A549 (cell line): ENCODE measurements at regions not wholly inside any gene's neighbourhood (a gene's known extent, or its start where the extent isn't known, plus 50 kb on each side); places are given as distances from the start of the nearest gene placed in this dataset.

Experiments used
- ATAC-seq, 2 experiments: fragments of 200-7000 bp in 1 of 2; fragments of >200 bp in 1 of 2; cut with Nextera tagmentation in 1 of 2; cut with Tn5 transposase in 1 of 2; 3 replicates each; pipeline versions ENCODE4 v1.8.0 to v1.9.1; 2018 to 2020; ENCODE audit warnings: mild to moderate bottlenecking in 1 of 2, moderate library complexity in 1 of 2
- CTCF ChIA-PET: fragments of 300-600 bp; sonication (Branson Sonifier 250); formaldehyde crosslinking; extraction: SDS; loops from one replicate; lab custom pipeline; 2021; ENCODE audit warnings: antibody characterized with exemption, inconsistent platforms; lab: Yijun Ruan, JAX
- POLR2A ChIA-PET: fragments of 350-600 bp; formaldehyde crosslinking; extraction: SDS; loops from one replicate; lab custom pipeline; 2021; ENCODE audit warnings: antibody characterized with exemption, inconsistent platforms; lab: Yijun Ruan, JAX
- DNase-seq, 2 experiments: peaks; one replicate each; pipeline versions ENCODE4 v3.0.0 to v3.0.0-alpha.2; 2011 to 2016; ENCODE audit warnings: low read depth in 1 of 2, low spot score in 1 of 2
- FAIRE-seq: peaks from 2 replicates; lab custom pipeline; 2011; peaks lifted over from hg19 to GRCh38; lab: Jason Lieb, UNC
- H3K27ac ChIP-seq, 2 experiments: fragments of >200 bp; sonication (Bioruptor Twin); formaldehyde crosslinking; 3 replicates each; pipeline ENCODE4 v1.5.1; 2016 to 2017
- H3K4me1 ChIP-seq: fragments of >200 bp; sonication (Bioruptor Twin); formaldehyde crosslinking; 3 replicates; pipeline ENCODE4 v1.6.1; 2016
- H3K4me2 ChIP-seq: fragments of >200 bp; sonication (Bioruptor Twin); formaldehyde crosslinking; 3 replicates; pipeline ENCODE4 v1.6.1; 2016
- H3K4me3 ChIP-seq: fragments of >200 bp; sonication (Bioruptor Twin); formaldehyde crosslinking; 3 replicates; pipeline ENCODE4 v1.5.1; 2016
- H3K9me3 ChIP-seq: fragments of >200 bp; sonication (Bioruptor Twin); formaldehyde crosslinking; 3 replicates; pipeline ENCODE4 v1.6.1; 2016
- ATOH8 ChIP-seq: fragments of 250-450 bp; sonication (Bioruptor Pico); IDR thresholded peaks from 2 replicates; pipeline ENCODE4 v1.5.0; 2020; ENCODE audit warnings: low read depth, mild to moderate bottlenecking, moderate library complexity
- BHLHE40 ChIP-seq: IDR thresholded peaks from 2 replicates; pipeline ENCODE4 v1.6.1; 2012; ENCODE audit warnings: low read depth, low read length, inconsistent platforms
- CHD4 ChIP-seq: fragments of 200-600 bp; sonication (generic); IDR thresholded peaks from 2 replicates; pipeline ENCODE4 v1.6.1; 2016; ENCODE audit warnings: antibody characterized with exemption, mild to moderate bottlenecking, borderline replicate concordance
- EHF ChIP-seq: fragments of 250-450 bp; sonication (Bioruptor Pico); IDR thresholded peaks from 2 replicates; pipeline ENCODE4 v1.5.0; 2020; ENCODE audit warnings: mild to moderate bottlenecking
- EHMT2 ChIP-seq: fragments of 200-600 bp; sonication (generic); IDR thresholded peaks from 2 replicates; pipeline ENCODE4 v1.6.1; 2016; ENCODE audit warnings: antibody characterized with exemption, low read depth, mild to moderate bottlenecking, moderate library complexity
- EP300 ChIP-seq, 2 experiments: fragments of >200 bp; sonication (Bioruptor Twin); formaldehyde crosslinking; IDR thresholded peaks; 2 replicates in 1 of 2; 3 replicates in 1 of 2; pipeline ENCODE4 v1.6.1; 2016 to 2017
- GATA3 ChIP-seq: IDR thresholded peaks from 2 replicates; pipeline ENCODE4 v1.6.1; 2012; ENCODE audit warnings: borderline replicate concordance
- HOXB13 ChIP-seq: fragments of 250-450 bp; sonication (Bioruptor Pico); IDR thresholded peaks from 2 replicates; pipeline ENCODE4 v1.5.0; 2020; ENCODE audit warnings: low read depth, mild to moderate bottlenecking, moderate library complexity
- HOXB5 ChIP-seq: fragments of 250-450 bp; sonication (Bioruptor Pico); IDR thresholded peaks from 2 replicates; pipeline ENCODE4 v1.5.0; 2020; ENCODE audit warnings: mild to moderate bottlenecking, moderate library complexity
- NPAS2 ChIP-seq: fragments of 250-450 bp; sonication (Bioruptor Pico); IDR thresholded peaks from 2 replicates; pipeline ENCODE4 v1.8.0; 2022; ENCODE audit warnings: mild to moderate bottlenecking, moderate library complexity, borderline replicate concordance
- PBX3 ChIP-seq: IDR thresholded peaks from 2 replicates; pipeline ENCODE4 v1.6.1; 2012
- PHF8 ChIP-seq: fragments of 200-600 bp; sonication (generic); IDR thresholded peaks from 2 replicates; pipeline ENCODE4 v1.6.1; 2016; ENCODE audit warnings: low read depth, mild to moderate bottlenecking, antibody characterized with exemption, moderate library complexity, borderline replicate concordance
- POLR2AphosphoS2 ChIP-seq: conservative IDR thresholded peaks from 2 replicates; pipeline ENCODE4 v1.6.1; 2012; ENCODE audit warnings: low read length, improper control_type of control experiment, inconsistent platforms
- RARB ChIP-seq: fragments of 250-450 bp; sonication (Bioruptor Pico); IDR thresholded peaks from 2 replicates; pipeline ENCODE4 v1.8.0; 2021; ENCODE audit warnings: mild to moderate bottlenecking, moderate library complexity
- RNF2 ChIP-seq: fragments of 200-600 bp; sonication (generic); IDR thresholded peaks from 2 replicates; pipeline ENCODE4 v1.6.1; 2016; ENCODE audit warnings: low read depth, mild to moderate bottlenecking, antibody characterized with exemption, moderate library complexity, borderline replicate concordance
- SMC3 ChIP-seq: fragments of >200 bp; sonication (Bioruptor Twin); formaldehyde crosslinking; IDR thresholded peaks from 3 replicates; pipeline ENCODE4 v1.6.1; 2018; ENCODE audit warnings: inconsistent platforms
- TFCP2L1 ChIP-seq: fragments of 250-450 bp; sonication (Bioruptor Pico); IDR thresholded peaks from 2 replicates; pipeline ENCODE4 v1.5.0; 2021; ENCODE audit warnings: mild to moderate bottlenecking
- TP53 ChIP-seq: fragments of 250-450 bp; sonication (Bioruptor Pico); IDR thresholded peaks from 2 replicates; pipeline ENCODE4 v1.5.0; 2021; ENCODE audit warnings: mild to moderate bottlenecking, moderate library complexity
- ZNF302 ChIP-seq: fragments of 250-450 bp; sonication (Bioruptor Pico); IDR thresholded peaks from 2 replicates; pipeline ENCODE4 v1.9.0; 2021; ENCODE audit warnings: inconsistent platforms, mild to moderate bottlenecking, moderate library complexity
- WGBS: methylation state at CpG from one replicate; pipeline ENCODE4 v1.1.6; 2017; ENCODE audit errors: missing lambda C conversion rate; 5-methylcytosine and 5-hydroxymethylcytosine counted together
- TF ChIP-seq, protein P1 (sequence below): fragments of 200-600 bp; sonication (generic); IDR thresholded peaks from 2 replicates; pipeline ENCODE4 v1.6.1; 2016; ENCODE audit warnings: antibody characterized with exemption, mild to moderate bottlenecking, moderate library complexity

DNA sequence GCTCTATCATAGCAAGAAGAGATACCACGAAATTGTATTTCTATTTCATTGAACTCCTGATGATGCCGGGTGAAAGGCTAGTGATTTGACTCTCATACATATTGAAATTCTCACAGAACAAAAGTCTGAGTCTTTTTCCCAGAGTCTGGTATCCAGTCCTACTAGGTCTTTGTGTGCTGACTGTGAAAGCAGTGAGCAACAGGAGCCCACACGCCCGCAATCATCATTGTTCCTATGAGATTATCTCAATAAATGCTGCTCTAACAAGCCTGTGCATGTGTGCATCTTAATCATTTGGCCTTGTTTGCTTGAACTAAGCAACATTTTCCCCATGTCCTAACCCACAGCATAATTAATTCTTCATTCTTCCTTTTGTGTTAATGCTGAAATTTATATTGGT lies 1466.0 kb downstream of the CDH11 start:
- Histone ChIP-seq H3K9me3 (no peaks in the 10 kb centered on the region), H3K4me2 (no peak overlapping the region), H3K4me1 (no peaks in the 10 kb centered on the region), H3K27ac (no peak overlapping the region), H3K4me3 (no peak overlapping the region)
- ChIA-PET POLR2A (no interaction called here), CTCF (no interaction called here)
- TF ChIP-seq PHF8 (no peak), POLR2AphosphoS2 (no peak), SMC3 (no peak), EHMT2 (no peak), CHD4 (no peak), PBX3 (no peak), TP53 (CRISPR knock-in tag) (no peak), EHF (CRISPR knock-in tag) (no peak), RARB (CRISPR knock-in tag) (no peak), ATOH8 (CRISPR knock-in tag) (no peak), EP300 (IDR thresholded peaks at IDR 0.05) (no peak), HOXB5 (CRISPR knock-in tag) (no peak), ZNF302 (CRISPR knock-in tag) (no peak), RNF2 (no peak), GATA3 (no peak)
- TF ChIP-seq, protein P1, sequence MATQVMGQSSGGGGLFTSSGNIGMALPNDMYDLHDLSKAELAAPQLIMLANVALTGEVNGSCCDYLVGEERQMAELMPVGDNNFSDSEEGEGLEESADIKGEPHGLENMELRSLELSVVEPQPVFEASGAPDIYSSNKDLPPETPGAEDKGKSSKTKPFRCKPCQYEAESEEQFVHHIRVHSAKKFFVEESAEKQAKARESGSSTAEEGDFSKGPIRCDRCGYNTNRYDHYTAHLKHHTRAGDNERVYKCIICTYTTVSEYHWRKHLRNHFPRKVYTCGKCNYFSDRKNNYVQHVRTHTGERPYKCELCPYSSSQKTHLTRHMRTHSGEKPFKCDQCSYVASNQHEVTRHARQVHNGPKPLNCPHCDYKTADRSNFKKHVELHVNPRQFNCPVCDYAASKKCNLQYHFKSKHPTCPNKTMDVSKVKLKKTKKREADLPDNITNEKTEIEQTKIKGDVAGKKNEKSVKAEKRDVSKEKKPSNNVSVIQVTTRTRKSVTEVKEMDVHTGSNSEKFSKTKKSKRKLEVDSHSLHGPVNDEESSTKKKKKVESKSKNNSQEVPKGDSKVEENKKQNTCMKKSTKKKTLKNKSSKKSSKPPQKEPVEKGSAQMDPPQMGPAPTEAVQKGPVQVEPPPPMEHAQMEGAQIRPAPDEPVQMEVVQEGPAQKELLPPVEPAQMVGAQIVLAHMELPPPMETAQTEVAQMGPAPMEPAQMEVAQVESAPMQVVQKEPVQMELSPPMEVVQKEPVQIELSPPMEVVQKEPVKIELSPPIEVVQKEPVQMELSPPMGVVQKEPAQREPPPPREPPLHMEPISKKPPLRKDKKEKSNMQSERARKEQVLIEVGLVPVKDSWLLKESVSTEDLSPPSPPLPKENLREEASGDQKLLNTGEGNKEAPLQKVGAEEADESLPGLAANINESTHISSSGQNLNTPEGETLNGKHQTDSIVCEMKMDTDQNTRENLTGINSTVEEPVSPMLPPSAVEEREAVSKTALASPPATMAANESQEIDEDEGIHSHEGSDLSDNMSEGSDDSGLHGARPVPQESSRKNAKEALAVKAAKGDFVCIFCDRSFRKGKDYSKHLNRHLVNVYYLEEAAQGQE, result no peak
- 26% methylated on average over 4 of the region's 4 CpGs for WGBS
- ATAC-seq (no peak), FAIRE-seq (no peak), DNase-seq (no peak)

DNA sequence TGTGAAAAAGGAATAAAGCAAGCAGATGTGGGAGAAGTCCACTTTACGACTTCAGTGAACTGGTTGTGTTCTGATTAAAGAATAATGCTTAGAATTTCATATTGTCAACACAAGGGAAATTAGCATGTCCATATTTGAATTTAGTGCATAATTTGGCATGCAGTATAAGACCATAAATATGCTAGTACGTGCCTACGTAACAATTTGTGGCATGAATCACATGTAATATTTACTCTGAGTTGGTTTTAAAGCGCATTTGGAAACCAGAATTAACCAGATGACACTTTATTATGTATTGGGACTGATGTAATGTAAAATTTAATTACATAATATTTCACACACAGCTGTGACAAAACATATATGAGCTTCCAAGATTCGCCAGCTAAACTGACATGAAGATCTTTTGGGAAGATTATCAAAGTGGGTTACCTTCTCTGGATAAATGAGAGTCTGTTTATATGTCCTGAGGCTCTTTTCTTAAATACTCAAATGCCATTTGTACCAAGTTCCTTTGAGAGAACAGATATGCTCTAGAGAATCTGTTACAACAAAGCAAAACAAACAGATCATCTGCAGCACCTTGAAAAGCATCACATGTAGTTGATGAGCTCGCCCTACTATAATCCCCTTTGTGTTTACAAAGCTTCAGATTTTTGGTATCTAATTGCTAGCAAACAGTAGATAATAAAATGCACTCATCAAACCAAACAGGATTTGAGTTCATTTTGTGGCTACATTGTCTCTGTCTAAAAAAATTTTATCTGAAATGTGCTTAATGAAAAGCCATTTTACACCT lies 1468.6 kb downstream of the CDH11 start:
- Histone ChIP-seq H3K27ac (no peak overlapping the region), H3K9me3 (no peaks in the 10 kb centered on the region), H3K4me1 (no peaks in the 10 kb centered on the region), H3K4me2 (no peak overlapping the region), H3K4me3 (no peak overlapping the region)
- WGBS, result 17% methylated on average over 6 of the region's 6 CpGs
- FAIRE-seq, result no peak
- TF ChIP-seq BHLHE40 (no peak), TFCP2L1 (no peak), NPAS2 (no peak), HOXB13 (CRISPR knock-in tag) (no peak)
- no peak for DNase-seq
- ATAC-seq, result no peak
- POLR2A ChIA-PET, result no interaction called here
- CTCF ChIA-PET, result no interaction called here
